ENCODE measurements at regions not wholly inside any gene's neighbourhood (a gene's known extent, or its start where the extent isn't known, plus 50 kb on each side); places are given as distances from the start of the nearest gene placed in this dataset.

- no peak for TF ChIP-seq POLR2A (IDR thresholded peaks at IDR 0.05; ENCODE audit: low read depth, low read length)
- TF ChIP-seq TAF1 (IDR thresholded peaks at IDR 0.05; ENCODE audit: borderline replicate concordance, low read depth, low read length): no peak
Observed at GRCh38 chr14:104235686-104236085, 97.3 kb downstream of the KIF26A start.

Data from GM12892 (cell line).